ENCODE measurements at regions not wholly inside any gene's neighbourhood (a gene's known extent, or its start where the extent isn't known, plus 50 kb on each side); places are given as distances from the start of the nearest gene placed in this dataset.
"Not testable (repeated sequence)": the region's sequence is repeated elsewhere in the genome, so short reads cannot be mapped to it uniquely, and the experiment has no call there.

DNA sequence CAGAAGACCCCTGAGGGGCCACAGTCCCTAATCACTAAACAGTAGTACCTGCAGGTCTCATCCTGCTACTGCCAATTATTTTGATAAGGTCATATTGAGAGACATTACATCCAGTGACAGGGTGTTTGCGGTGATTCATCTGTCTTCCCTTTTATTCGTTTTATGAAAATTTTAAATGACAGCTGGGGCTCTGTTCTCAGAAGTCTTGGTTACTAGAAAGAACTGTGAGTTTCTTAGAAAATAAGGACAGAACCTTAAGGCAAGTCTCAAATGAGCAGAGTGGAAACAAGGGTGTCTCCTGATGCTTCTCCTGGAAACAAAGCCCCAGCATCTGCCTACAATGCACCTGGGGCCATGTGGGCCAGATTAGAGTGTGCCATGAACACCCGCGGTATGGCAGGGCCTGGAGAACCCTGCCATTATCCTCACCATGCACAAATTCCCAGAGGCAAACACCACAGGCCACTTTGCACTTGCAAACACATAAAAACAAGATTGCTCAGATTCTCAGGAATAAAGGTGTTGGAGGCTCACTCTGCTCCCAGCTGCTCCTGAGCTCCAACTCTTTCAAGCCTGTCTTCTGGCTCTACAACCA, 66.3 kb upstream of the IQSEC1 start:
- no peak overlapping the region for H3K4me3 ChIP-seq (ENCODE audit: low read depth, low read length)
- no peak for DNase-seq (ENCODE audit: low read depth)
- no peak for TF ChIP-seq POLR2A (IDR thresholded peaks at IDR 0.05; ENCODE audit: extremely low read depth, insufficient read length)
- TF ChIP-seq, protein P1, sequence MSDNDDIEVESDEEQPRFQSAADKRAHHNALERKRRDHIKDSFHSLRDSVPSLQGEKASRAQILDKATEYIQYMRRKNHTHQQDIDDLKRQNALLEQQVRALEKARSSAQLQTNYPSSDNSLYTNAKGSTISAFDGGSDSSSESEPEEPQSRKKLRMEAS (IDR thresholded peaks at IDR 0.05; ENCODE audit: low read depth, low read length) = no peak
- TF ChIP-seq, protein P2, sequence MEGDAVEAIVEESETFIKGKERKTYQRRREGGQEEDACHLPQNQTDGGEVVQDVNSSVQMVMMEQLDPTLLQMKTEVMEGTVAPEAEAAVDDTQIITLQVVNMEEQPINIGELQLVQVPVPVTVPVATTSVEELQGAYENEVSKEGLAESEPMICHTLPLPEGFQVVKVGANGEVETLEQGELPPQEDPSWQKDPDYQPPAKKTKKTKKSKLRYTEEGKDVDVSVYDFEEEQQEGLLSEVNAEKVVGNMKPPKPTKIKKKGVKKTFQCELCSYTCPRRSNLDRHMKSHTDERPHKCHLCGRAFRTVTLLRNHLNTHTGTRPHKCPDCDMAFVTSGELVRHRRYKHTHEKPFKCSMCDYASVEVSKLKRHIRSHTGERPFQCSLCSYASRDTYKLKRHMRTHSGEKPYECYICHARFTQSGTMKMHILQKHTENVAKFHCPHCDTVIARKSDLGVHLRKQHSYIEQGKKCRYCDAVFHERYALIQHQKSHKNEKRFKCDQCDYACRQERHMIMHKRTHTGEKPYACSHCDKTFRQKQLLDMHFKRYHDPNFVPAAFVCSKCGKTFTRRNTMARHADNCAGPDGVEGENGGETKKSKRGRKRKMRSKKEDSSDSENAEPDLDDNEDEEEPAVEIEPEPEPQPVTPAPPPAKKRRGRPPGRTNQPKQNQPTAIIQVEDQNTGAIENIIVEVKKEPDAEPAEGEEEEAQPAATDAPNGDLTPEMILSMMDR (IDR thresholded peaks at IDR 0.05; ENCODE audit: low read depth, low read length) = no peak
- no peak for TF ChIP-seq MYC (IDR thresholded peaks at IDR 0.05; ENCODE audit: low read depth, low read length)

DNA sequence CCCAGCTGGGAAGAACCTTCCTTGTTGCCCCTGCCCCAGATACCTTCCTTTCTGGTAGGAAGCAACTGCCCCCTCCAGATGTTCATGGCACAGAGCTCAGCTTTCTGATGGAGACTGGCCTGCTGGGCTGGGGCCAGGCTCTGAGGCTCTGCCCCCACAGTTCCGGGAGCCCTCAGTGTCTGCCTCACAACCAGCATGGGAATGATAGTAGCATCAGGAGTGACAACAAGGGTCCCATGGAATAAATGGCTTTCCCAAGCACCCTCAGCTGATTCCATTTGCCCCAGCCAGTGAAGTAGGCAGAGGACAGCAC, 65.6 kb upstream of the IQSEC1 start:
- no peak for DNase-seq (ENCODE audit: low read depth)
- H3K4me3 ChIP-seq (ENCODE audit: low read depth, low read length) = no peak overlapping the region
- TF ChIP-seq POLR2A (IDR thresholded peaks at IDR 0.05; ENCODE audit: extremely low read depth, insufficient read length) = no peak
- TF ChIP-seq, protein P1 (IDR thresholded peaks at IDR 0.05; ENCODE audit: low read depth, low read length) = no peak
- TF ChIP-seq, protein P2 (IDR thresholded peaks at IDR 0.05; ENCODE audit: low read depth, low read length) = no peak
- no peak for TF ChIP-seq MYC (IDR thresholded peaks at IDR 0.05; ENCODE audit: low read depth, low read length)

DNA sequence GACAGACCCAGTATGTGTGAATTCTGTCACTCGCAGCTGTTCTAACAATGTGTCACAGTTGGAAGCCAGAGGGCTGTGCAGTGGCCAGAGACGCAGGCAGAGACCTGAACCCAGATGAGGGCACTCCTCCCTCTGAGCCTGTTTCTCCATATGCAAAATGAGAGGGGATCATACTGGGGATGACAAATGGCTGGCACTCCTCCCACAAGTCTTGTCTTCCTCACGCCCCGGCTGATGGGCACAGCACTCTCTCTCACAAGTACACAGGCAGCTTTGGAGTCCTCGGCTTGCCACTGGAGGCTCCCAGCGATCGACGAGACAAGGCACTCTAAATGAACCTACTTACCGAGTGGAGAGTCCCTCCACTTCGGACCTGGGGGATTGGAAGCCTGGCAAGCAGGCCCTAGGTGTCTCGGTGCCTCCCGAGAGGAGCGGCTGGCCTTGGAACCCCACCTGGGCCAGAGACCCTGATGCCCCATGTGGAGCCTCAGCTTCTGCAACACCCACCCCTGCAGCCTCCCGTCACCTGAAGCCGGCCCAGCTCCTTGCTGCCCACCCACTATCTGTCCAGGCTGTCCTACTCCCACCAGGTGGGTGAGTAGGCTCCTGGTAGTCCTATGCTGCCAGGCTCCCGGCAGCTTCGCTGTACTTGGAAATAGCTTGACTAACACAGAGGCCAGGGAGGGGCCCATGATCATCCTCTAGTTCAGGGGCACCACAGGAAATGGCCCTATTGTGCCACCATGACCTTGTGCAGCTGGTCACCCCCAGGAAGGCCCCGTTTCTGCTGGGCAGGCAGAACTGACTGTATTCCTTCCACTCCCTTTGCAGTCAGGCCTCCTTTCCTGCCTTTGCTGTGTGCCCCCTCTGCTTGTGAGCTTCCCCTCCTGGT, 65.0 kb upstream of the IQSEC1 start:
- H3K4me3 ChIP-seq (ENCODE audit: low read depth, low read length) = no peak overlapping the region
- no peak for DNase-seq (ENCODE audit: low read depth)
- TF ChIP-seq, protein P2 (IDR thresholded peaks at IDR 0.05; ENCODE audit: low read depth, low read length) = no peak
- TF ChIP-seq, protein P1 (IDR thresholded peaks at IDR 0.05; ENCODE audit: low read depth, low read length) = no peak
- TF ChIP-seq MYC (IDR thresholded peaks at IDR 0.05; ENCODE audit: low read depth, low read length) = no peak
- no peak for TF ChIP-seq POLR2A (IDR thresholded peaks at IDR 0.05; ENCODE audit: extremely low read depth, insufficient read length)

DNA sequence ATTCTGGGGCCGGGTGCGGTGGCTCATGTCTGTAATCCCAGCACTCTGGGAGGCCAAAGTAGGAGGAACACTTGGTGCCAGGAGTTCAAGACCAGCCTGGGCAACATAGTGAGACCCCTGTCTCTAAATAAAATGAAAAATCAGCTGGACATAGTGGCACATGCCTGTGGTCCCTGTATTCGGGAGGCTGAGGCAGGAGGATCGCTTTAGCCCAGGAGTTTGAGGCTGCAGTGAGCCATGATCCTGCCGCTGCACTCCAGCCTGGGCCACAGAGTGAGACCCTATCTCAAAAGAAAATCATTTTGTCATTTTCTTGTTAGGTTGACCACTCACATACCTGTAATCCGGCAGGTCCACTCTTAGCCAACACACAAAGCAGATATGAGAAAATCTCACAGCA, 63.6 kb upstream of the IQSEC1 start:
- DNase-seq (ENCODE audit: low read depth) = not testable (repeated sequence)

DNA sequence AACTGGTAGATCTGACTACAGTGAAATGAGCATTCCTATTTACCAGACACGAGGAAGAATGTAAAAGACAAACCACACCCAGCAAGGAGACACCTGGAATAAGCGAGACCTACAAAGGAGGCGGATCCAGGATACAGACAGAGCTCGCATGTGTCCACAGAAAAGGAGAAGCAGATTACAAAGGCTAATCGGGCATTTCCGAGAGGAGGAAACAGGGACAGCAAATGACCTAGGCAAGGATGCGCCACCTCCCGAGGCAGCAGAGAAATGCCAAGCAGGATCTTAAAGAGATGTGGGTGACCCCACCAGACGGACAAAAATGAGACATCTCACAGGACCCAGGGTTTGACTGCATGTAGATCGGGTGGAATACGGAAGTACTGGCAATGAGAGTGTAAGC, 63.2 kb upstream of the IQSEC1 start:
- TF ChIP-seq, protein P1 (IDR thresholded peaks at IDR 0.05; ENCODE audit: low read depth, low read length) = no peak
- no peak for TF ChIP-seq MYC (IDR thresholded peaks at IDR 0.05; ENCODE audit: low read depth, low read length)
- no peak for TF ChIP-seq POLR2A (IDR thresholded peaks at IDR 0.05; ENCODE audit: extremely low read depth, insufficient read length)
- TF ChIP-seq, protein P2 (IDR thresholded peaks at IDR 0.05; ENCODE audit: low read depth, low read length) = no peak
- peak; percentile 61 for DNase-seq (ENCODE audit: low read depth)

More for the DNA sequence above, 63.6 kb upstream of the IQSEC1 start:
- not testable (repeated sequence) for H3K4me3 ChIP-seq (ENCODE audit: low read depth, low read length)

DNA sequence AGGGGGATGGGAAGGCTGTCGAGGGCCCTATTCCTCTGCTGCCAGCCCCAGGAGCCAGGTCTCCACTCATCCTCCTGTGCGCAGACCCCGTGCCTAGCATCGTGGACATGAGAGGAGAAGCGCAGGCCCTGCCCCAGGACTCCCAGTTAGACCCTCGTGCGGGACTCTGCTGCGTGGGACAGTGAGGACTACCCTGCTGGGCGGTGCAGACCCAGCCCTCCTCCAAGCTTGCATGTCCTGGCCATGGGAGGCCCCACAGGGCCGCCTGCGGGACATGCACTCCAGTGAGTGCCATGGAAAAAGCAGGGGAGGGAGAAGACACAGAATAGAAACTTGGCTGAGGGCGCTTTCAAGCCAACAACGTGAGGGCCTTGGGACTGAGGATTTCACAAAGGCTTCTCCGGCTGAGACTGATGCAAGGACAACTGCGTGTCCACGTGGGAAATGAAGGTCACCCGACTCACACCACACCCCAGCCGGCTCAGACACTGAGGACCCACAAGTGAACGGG, 62.6 kb upstream of the IQSEC1 start:
- DNase-seq (ENCODE audit: low read depth) = no peak
- TF ChIP-seq, protein P1 (IDR thresholded peaks at IDR 0.05; ENCODE audit: low read depth, low read length) = no peak
- no peak for TF ChIP-seq POLR2A (IDR thresholded peaks at IDR 0.05; ENCODE audit: extremely low read depth, insufficient read length)
- TF ChIP-seq, protein P2 (IDR thresholded peaks at IDR 0.05; ENCODE audit: low read depth, low read length) = no peak
- TF ChIP-seq MYC (IDR thresholded peaks at IDR 0.05; ENCODE audit: low read depth, low read length) = no peak

More for the DNA sequence above, 63.2 kb upstream of the IQSEC1 start:
- H3K4me3 ChIP-seq (ENCODE audit: low read depth, low read length) = no peak overlapping the region

More for the DNA sequence above, 62.6 kb upstream of the IQSEC1 start:
- H3K4me3 ChIP-seq (ENCODE audit: low read depth, low read length) = no peak overlapping the region

Data from NB4 (cell line).